GM19023 (cell line): ENCODE measurements at regions not wholly inside any gene's neighbourhood (a gene's known extent, or its start where the extent isn't known, plus 50 kb on each side); places are given as distances from the start of the nearest gene placed in this dataset.

Experiments used
- ATAC-seq: cut with Tn5 transposase; IDR thresholded peaks from one replicate; pipeline ENCODE4 v1.9.1; 2021; ENCODE audit warnings: mild to moderate bottlenecking, moderate library complexity; ENCODE audit not compliant: unreplicated experiment

DNA sequence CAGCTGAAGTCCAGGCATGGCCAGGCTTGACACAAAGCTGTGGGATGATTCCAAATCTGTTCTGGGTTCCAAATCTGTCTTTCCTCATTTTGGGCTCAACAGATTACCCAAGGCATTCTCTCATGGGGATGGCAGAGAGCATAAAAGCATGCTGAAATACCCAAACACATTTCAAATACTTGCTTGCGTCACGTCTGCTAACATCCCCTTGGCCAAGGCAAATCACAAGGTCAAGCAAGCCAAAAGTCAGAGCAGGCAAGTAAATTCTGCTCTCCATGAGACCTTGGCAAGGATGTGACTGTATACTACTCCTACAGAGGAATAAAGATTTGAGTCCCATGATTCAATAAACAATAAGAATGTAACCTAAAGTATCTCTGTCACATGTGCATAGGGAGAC is 306.7 kb downstream of the EPB41L4A start:
- ATAC-seq: no peak

DNA sequence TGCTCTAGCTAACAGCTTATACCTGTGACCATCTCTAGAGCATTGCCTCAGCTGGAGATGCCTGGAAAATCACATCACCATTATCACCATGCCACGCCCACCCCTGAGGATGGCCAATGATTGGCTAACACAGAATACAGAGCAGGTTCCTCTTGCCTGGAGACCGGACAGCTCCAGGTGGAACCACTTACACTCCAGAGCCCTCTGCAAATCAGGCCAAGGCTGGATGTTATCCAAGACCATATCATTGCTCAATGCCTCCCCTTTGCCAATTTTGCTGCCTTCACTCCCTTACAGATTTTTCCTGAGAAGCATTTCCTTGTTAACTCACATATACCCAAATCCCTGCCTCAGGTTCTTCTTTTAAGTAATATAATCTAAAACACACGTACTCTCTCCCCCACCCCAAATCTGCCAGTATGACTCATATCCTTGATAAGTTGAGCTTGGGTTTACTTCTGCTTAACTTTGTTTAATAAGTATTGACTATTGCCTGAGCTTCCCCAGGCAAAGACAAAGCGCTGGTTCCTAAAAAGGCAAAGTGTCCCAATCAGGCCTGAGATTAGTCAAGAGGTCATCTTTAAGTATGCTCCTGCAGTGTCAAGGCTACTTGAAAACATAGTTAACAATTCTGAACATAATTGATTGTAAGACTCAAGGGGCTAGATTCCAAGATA is 309.6 kb downstream of the EPB41L4A start:
- no peak for ATAC-seq

DNA sequence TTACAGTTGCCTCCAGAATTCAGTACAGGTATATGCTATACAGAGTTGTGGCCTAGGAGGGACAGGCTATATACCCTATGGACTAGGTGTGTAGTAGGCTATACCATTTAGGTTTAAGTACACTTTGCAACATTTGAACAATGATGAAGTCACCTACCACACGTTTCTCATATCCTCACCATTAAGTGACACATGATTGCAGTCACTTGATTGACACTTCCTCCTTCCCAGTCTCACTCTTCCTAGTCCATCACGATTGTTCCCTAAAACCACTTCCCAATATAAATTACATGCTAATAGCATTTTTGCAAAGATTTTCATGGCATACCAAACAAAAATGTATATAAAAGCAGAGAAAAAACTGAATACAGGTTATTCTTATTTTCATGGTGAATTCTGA is 312.2 kb downstream of the EPB41L4A start:
- ATAC-seq: no peak

DNA sequence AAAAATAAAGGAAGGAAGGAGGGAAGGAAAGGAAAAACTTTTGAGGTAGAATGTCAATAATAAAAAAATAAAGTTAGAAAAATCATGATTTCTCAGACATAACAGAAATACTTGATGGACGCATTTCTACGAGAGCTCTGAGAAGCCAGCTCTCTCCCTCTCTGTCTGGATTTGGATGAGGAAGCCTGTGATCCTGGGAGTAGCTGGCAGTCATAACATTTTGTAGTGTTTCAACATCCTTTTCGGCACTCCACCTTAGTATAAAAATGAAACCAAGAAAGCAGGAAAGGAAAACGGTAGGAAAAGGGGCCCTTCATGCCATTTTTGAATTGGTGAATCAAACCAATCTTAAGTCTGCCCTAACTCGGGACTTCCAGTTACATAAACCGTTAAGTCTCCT is 321.3 kb downstream of the EPB41L4A start:
- no peak for ATAC-seq

DNA sequence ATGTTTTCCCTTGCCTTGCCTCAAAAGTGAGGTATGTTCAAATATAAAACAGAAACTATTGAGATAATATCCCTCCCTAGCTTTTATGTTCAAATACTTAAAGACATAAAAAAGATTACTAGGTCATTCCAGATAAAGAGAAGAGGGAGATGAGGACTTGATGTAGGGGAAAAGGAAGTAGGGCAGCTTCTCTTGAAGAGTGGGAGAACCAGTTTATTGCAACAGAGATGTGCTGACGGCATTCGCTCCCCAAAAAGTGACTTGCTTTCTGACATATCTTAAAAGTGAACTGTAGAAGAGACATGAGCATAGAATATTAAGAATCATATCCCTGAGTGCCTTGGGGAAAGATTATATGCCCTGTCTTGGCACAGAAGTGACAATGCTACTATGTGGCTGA is 330.2 kb upstream of the NREP start:
- no peak for ATAC-seq

DNA sequence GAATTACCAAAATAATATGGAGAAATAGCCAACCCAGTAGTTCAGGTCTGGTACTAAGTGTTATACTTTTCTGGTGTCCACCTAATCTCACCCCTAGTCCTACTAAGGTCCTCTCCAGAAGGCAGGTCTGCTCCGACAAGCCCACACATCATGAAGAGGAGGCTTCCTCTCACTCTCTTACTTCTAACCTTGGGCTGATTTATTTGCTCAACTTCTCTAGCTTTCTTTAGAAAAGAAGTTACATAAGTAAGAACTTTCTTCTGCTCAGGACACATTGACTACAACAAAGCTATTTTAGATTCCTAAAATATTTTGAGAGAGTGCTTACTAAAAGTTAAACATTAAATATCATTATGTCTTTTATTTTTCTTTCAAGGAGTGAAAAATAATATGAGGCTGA is 329.7 kb upstream of the NREP start:
- ATAC-seq: no peak

DNA sequence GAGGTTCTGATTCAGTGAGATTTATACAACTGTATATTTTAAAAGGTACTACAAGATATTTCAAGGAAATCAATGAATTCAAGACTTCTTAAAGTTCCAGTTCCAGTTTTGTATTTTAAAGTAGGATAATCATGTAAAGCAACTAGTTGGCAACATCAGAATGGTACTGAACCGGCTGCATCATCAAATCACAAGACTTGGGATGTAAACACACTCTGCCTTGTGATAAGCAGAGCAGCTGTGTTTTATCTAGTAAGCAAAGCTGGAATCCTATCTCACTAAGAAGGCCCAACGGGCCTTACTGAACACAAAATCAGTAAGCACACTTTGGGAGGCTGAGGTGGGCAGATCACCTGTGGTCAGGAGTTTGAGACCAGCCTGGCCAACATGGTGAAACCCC is 327.2 kb upstream of the NREP start:
- no peak for ATAC-seq

DNA sequence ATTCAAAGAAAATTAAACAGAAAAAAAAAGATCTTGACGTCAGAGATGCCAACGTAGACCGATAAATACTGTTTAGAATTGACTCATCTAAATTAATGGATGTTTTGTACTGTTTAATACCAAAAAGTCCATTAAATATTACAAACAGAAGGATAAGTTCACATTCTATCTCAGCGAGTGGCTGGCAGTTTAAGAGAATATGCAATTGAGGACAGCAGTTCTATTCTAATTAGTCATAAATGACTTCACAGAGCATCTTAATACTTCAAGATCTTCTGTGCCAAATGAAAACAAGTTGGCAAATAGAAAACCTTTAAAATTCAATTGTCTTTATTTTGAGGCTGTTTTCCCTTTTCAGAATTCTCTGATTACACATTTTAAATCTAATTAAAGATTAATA is 326.6 kb upstream of the NREP start:
- ATAC-seq: no peak

DNA sequence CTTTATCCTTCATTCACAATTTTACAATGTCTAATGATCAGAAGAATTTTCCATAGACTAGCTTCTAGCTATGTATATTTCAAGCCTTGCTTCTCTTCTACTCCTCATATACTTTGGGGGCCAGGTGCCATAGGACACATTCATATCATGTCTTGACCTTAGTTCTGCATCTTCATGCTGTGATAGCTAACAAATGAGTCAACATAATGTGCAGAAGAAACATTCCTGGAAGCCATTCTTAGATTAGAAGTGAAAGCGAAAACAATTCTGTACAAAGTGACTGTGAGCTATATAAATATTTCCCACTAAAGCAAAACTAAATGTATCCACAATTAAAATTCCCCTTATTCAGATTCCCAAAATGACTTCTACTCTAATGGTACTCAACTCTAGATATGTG is 320.2 kb upstream of the NREP start:
- ATAC-seq: peak; percentile 60

DNA sequence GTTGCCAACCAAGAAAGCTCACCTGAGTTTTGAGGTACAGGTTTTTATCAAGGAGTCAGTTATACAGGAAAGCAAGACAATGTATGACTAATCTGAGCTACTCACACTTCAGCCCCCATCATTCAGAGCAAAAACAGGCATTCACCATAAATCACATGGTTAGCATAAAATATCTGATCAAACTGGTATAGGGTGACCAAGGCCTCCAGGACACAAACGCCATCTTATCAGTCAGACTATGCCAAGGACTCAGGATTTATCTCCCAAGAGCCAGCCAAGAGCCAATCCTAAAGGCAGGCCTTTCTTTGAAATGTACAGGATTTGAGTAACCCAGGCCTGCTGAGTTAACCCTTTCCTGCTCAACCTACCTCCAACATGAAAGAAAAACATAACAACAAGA is 313.0 kb upstream of the NREP start:
- no peak for ATAC-seq

DNA sequence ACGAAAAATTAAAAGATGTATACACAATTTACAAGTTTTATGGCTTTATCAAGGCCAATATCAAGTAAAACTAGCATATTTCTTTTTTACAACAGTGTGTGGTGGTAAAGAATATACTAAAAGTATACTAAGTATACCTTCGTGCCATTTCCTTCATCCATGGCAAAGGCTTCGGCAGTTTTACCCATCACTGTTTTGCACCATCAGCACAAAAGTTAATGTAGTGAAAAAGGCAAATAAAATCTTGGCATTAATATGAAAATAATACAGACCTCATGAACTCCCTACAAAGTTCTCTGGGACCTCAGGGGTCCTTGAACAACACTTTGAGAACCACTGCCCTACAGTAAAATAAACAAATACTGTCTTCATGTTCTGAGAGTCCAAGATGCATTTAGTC is 312.3 kb upstream of the NREP start:
- no peak for ATAC-seq

DNA sequence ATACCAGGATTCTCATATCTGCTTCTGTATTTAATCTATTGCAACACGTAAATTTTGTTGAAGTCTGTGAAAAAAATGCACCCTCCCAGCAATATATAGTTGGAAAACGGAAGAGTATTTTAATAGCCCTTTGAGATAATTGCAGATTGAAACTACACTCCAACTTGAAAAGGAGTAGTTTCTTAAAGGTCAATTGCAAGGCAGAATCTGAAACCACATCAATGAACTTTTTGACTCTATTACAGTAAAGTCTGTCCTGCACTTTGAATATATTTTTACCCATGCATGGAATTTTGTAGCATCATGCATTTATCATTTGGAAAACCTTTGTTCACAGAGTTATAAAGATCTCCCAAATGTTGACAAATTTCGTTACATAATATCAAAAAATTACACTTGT is 311.6 kb upstream of the NREP start:
- ATAC-seq: no peak

DNA sequence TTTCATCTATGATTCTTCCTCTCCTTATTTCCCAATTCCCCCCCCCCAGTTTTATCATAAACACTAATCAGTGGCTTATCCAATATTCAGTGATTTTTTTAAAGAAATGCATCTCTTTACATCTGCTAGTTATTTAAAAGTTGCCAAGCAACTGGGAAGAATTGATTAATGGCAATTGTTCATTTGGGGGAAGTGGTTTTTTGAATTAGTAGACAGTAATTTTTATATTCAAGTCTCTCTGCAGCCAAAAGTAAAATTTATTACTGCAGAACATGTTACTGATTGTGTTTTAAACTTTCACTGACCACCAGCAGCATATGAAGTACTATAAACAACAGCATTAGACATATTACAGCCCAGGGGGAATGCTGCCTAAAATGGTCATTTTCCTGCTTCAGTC is 308.8 kb upstream of the NREP start:
- no peak for ATAC-seq

DNA sequence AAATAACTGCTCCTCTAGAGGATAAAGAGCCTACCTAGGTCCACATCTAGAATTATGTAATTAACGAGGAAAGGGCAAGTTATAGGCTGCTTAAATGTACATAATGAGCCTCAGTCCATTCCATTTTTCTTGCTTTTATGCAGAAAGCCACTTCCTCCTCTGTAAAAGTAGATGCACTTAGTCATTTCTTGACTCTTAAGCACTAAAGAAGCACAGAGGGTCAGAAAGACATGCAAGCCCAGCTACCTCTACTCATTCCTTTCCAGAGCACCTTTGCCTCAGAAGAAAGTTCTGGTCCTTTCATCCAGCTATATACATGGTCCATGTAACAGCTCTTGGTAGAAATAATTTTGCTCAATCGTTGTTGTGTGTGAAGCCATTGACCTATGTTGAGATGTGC is 308.0 kb upstream of the NREP start:
- ATAC-seq: no peak

DNA sequence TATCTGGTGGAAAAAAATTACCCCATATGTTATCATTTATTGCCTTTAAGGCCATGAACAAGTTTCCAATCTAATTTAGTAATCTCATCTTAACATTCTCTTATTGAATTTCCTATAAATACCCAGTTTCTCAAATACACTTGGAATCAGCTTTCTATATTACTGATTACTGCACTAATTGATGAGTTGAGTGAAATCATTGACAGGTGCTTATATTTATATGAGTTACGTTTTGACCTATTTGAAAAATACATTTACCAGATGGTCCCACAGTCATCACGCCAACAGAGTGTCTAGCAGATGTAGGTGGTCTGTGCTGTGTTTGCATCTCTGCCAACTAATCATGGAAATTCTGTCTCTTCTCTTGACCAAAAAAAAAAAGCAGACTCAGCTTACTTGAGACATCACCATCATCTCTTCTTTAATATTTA is 307.3 kb upstream of the NREP start:
- ATAC-seq: no peak

DNA sequence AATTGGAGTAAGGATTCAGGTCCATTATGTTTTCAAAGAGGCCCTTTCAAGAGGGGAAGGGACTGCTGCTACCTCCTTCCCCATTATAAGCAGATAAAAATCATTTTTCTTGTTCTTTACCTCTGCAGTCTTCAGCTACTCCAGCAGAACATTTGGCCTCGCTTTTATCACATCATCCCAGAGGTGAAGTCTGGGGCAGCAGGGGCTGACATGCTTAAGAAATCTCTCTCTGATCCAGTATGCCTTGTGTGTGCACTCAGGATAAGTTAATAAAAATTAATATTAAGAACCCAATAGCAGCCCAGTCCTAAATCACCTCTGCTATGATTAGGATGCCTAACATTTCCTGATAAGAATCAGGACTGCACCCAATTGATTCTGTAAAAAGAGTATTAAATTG is 306.9 kb upstream of the NREP start:
- no peak for ATAC-seq

DNA sequence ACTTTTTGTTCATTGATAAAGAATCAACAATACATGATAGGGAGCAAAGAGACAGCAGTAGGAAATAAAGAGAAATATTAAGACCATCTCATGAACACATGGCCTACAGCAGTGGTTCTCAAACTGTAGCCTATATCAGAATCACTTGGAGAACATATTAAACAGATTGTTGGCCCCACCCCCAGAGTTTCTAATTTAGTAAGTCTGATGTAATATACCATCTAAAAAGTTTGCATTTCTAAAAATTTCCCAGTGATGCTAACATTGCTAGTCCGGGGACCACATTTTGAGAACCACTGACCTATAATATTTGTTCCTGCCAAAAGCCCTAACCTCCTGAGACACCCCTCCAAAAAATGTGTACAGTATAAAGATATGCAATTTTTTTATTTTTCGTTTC is 306.2 kb upstream of the NREP start:
- no peak for ATAC-seq

DNA sequence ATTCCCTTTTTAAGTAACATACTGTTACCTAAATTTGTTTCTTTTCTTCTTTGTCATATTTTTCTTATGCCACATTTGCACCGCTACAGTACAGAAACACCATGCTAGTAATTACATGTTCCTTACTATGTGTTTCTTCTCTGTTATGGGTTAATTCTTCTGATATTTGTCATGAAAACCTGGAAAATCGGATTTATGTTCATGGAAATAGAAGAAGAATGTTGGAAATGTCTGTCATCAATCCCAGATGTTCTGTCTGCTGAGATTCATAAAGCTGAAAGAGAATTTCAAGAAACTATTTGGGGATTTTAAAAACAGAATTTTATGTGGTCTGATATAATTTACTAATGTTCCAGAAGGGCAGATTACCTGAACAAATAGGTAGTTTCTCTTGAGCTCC is 305.2 kb upstream of the NREP start:
- ATAC-seq: no peak

DNA sequence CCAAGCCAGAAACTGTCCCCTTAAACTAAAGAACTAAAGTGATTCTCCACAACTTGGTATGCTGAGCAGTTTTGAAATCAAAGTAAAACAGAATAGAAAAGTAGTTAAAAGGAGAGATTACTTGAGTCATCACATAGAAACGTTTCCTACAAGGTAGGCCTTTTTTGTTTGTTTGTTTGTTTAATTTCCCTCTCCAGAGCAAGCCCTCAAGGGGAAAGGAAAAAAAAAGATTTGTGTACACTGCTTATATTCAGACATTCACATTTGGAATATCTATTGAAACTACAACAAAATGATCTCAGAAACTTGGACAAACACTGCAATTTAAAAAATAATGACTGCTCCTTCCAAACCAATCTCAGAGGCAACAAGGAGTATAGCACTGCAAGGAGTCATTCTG is 304.7 kb upstream of the NREP start:
- ATAC-seq: no peak

DNA sequence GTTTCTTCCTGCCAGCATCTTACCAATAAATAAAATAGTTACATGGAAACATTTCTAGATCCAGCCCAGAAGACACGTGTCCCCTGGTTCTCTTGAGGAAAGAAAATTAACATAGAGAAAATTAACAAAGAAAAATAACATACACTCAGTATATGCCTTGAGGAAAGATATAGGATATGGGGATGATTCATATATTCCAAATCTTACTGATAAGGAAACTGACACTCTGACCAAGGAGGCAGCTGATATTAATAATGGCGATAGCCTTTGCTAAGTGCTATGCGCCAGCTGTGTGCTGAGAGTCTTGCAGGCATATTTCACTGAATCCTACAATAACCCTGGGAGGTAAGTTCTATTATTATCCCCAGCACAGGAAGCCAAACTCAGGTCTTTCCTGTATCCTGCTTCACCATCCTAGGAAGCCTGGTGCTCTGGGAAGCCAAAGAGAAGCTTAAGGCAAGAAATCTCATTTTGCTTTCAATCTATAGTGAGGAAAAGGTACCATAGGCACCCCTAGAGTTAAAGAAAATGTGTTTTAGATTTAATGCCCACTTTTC is 302.7 kb upstream of the NREP start:
- ATAC-seq: no peak

DNA sequence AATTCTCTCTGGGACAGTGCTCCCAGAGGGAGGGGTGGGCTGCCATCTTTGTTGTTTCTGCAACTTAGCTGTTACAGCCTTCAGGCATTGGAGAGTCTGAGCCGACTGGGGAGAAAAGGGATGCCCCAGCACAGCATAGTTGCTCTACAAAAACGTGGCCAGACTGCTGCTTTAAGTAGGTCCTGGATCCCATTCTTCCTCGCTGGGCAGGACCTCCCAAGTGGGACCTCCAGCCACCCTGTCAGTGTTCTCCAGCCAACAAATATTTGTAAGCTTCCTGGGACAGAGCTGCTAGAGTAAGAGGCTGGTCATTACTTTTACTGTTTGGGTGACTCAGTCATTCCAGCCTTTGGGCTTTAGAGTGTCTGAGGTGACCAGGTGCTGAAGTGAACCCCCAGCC is 292.7 kb upstream of the NREP start:
- ATAC-seq: no peak

DNA sequence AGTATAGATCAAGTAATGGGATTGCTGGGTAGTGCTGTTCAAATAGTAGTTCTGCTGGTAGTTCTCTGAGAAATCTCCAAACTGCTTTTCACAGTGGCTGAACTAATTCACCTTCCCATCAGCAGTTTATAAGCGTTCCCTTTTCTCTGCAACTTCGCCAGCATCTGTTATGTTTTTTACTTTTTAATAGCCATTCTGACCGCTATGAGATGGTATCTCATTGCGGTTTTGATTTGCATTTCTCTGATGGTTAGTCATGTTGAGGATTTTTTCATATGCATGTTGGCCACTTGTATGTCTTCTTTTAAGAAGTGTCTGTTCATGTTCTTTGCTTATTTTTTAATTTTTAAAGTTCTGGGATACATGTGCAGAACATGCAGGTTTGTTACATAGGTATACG is 279.2 kb upstream of the NREP start:
- ATAC-seq: no peak

DNA sequence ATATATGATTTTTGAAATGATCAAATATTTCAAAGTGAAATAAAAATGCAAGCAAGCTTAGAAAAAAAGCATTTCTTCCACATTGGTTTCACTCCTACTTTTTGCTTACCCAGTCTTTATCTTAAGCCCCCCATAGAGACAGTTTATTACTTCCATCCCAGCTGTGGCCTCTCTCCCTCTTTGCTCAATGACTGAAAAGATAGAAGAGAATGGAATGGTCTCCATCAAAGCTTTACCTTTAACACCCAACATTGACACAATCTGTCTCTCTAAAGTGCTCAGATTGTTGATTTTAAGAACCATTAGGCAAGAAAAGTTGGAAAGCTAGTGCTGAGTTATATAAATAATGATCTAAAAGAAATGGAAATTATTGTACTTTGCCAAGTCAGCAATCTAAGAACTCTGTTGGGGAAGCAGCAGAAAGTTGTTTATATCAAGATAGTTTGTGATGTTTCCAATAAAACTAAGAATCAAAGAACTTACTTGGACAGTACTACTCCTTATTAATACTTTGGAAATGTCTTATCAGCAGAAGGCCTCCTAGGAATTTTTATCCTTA is 277.5 kb upstream of the NREP start:
- no peak for ATAC-seq
